Activated CD4-positive, CD25-positive, alpha-beta regulatory T cell treated with anti-CD3 and anti-CD28 coated beads, Interleukin-2, amount 50 U/mL, for 72 hours (primary cell): ENCODE measurements at regions not wholly inside any gene's neighbourhood (a gene's known extent, or its start where the extent isn't known, plus 50 kb on each side); places are given as distances from the start of the nearest gene placed in this dataset.

Experiments
- DNase-seq: peaks from one replicate; pipeline ENCODE4 v3.0.0; 2021

DNA sequence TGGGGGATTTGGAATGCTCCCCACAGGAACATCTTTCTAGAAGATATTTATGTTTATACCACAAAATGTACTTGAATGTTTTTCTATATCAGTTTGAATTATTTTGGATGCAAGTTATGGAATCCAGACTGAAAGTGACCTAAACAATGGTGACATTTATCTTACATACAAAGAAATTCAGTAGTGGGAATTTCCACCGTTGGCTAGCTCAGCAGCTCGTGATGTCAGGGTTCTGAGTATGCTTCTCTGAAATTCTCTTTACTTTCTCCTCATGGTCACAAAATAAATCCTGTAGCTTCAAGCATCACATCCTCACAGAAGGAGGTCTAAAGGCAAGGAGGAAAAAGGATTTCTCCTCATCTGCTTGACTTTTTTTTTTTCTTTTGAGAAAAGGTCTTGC lies 105.3 kb downstream of the AKAIN1 start:
- DNase-seq: no peak

- no peak for DNase-seq
Measured at GRCh38 chr18:5075297-5075696, 121.8 kb downstream of the AKAIN1 start.

DNA sequence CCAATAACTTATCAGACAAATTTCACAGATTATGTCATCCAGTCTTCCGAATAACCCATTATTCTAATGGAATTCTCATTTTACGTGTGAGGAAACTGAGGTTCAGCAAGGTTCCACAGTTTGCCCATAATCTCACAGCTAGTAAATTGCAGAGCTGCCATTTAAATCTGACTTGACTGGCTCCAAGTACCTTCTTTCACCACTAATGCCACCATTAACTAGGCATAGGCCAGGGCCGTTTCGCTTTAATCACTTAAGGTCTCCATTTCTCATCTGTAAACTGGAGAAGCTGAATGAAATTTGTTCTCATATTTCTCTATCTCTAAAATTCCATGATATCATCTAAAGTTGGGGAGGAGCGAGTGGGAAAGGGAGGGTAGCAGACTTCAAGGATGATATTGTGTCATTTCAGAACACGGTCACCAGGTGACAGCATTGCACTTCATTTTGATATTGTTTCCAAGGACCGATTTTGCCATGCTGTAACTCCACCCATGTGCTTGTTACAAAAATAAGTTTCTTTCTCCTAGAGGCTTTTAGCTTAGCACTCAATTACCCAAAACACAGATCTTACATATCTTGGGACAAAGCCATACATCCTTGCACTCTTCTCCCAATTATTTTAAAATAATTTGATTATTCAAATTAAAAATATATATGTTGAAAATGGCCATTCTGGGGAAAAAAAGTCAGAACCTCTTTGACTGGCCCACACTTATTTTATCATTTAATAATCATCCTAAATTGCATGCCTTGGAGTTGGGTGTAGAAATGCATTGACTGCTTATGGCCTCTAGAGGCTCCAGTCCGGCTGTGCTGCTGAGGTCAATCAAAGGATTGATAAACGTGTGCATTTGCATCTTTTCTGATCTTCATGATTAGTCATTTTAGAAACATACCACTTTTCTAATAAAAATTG lies 123.8 kb downstream of the AKAIN1 start:
- DNase-seq: no peak

- DNase-seq: no peak
Measured at GRCh38 chr18:5068851-5069250, 128.2 kb downstream of the AKAIN1 start.

- no peak for DNase-seq
Measured at GRCh38 chr18:5066380-5066977, 130.6 kb downstream of the AKAIN1 start.

DNA sequence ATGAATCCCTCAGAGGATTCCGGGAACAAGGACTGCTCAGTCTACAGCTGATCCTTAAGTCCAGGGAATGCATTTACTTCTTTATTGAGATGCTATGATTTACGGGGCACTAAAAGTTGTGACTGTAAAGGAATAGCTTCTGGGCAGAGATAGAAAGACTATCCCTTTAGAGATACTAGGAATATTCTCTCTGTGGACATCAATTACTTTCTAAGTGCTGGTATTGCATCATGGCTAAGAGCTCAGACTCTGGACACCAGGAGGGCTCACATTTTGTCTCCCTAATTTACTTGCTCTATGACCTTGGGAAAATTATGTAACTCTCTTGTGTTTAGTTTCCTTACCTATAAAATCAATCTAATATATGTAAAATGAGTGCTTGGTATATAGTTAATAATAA lies 131.4 kb downstream of the AKAIN1 start:
- DNase-seq: no peak

DNA sequence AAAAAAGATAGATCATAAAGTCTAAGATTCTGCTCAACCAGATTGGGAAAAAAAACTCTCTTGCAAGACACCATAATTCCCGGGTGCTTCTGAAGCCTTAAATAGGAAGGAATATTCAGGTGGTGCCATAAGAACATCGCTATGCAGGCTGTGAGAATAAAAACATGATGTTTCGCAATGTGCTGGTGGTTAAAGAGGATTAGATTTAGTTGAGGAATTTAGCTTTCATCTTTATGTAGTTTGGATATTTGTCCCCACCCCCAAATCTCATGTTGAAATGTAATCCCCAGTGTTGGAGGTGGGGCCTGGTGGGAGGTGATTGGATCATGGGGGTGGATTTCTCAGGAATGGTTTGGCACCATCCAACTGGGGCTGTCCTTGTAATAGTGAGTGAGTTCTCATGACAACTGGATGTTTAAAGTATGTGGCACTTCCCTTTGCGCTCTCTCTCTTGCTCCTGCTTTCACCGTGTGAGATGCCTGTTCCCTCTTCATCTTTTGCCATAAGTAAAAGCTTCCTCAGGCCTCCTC lies 132.2 kb downstream of the AKAIN1 start:
- DNase-seq: no peak

GRCh38 chr18:5061785-5062184 lies 135.3 kb downstream of the AKAIN1 start:
- DNase-seq: no peak

DNA sequence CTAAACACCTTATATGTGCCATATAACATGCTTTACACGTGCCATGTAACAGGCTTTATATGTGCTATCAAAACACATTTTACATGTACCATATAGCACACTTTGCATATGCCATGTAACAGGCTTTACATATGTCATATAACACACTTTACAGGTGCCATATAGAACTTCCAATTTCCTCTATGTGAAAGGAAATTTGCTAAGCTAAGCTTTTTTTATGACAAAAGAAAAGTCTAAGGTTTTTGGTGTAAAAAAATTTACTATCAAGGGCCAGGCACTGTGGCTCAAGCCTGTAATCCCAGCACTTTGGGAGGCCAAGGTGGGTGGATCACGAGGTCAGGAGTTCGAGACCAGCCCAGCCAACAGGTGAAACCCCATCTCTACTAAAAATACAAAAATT lies 136.5 kb downstream of the AKAIN1 start:
- no peak for DNase-seq

DNA sequence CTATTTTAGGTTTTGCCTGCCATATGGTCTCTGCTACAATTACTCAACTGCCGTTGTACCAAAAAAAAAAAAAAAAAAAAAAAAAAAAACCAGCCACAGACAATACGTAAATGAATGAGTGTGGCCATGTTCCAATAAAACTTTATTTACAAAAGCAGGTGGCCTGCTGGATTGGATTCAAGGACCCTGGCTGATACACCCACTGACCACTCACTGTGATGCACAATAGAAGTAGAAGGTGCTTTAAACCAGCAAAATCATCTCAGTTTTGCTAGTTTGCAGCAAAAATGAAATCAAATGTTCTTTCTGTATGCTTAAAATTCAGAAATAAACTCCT lies 137.4 kb downstream of the AKAIN1 start:
- DNase-seq: no peak

DNA sequence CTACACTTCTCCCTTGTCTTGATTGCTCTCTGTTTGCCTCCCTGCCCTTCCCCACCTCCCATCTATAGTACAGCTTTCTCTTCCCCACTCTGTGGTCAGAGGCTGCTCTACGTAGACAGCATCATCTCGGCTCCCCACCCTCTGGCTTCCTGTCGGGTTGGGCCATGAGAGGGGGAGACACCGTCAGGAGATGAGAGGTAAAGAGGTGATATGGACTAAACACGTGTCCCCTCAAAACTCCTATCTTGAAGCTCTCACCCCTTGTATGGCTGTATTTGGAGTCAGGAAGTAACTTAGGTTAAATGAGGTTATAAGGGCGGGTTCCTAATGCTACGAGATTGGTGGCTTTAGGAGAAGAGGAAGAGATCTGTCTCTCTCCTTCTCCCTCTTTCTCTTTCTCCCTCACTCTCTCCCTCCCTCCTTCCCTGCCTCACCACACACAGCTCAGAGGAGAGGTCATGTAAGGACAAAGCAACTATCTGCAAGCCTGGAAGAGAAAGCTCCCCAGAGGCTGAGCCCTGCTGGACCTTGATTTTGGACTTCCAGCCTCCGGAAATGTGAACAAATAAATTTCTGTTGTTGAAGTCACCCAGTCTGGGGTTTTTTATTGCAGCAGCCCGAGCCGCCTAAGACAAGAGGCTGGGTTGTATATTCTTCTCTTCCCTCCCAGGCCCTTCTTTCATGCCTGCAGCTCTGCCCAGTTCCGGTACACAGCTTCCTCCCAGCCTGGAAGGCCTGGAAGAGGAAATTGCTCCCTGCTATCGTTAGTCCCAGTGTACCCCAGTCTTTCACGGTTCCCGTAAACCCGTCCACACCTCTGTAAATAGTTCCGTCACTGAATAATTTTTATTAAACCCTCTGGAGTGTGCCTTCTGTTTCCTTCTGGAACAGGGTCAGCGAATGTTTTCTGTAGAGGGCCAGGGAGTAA lies 138.0 kb downstream of the AKAIN1 start:
- no peak for DNase-seq

DNA sequence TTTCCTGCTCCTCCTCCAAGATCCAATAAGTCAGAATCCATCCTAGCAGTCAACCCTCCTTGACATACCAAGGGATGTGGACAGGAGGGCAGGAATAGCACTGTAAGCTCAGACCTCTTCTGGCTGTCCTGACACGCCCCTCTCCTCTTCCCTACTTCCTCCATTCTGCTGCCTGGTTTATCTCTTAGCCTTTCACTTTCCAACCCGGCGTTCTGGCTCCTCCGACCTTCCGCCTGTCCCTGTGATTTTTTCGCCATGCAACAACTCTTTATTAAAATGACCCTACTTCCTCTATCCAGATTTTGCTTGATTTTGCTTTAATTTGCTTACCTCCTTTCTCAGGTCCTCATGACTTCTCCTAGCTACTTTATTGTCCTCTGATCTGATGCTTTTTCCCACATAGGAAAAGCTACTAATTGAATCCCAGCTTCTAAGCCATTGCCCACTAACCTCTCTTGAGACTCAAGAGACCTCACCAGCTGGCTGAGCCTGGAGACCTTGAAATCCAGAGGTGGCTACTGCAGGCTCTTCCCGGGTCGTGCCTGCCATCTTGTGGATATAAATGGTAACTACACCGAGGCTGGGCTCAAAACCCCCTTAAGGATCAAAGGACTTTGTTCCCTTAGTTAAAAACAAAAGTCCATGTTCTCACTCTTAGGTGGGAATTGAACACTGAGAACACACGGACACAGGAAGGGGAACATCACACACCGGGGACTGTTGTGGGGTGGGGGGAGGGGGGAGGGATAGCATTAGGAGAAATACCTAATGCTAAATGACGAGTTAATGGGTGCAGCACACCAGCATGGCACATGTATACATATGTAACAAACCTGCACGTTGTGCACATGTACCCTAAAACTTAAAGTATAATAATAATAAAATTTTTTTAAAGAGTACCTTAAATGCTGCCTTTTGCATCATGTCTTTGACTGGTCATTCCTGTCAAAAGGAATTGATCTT lies 139.4 kb downstream of the AKAIN1 start:
- peak; percentile 43 for DNase-seq

DNA sequence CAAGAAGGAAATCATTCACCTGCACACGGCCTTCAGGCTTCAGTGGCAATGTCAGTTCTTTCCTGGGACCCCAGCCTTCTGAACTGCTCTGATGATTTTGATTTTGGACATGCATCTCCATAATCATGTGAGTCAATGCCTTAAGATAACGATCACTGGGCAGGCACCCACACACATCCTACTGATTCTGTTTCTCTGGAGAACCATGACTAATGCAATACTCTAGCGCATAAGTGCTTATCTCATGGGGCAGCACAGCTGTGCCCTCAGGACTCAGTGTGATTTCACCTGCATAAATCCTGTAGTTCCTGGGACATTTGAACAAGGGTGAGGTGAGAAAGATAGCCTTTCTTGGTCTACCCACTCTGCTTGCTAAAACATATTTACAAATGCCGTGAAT lies 144.6 kb downstream of the AKAIN1 start:
- no peak for DNase-seq

DNA sequence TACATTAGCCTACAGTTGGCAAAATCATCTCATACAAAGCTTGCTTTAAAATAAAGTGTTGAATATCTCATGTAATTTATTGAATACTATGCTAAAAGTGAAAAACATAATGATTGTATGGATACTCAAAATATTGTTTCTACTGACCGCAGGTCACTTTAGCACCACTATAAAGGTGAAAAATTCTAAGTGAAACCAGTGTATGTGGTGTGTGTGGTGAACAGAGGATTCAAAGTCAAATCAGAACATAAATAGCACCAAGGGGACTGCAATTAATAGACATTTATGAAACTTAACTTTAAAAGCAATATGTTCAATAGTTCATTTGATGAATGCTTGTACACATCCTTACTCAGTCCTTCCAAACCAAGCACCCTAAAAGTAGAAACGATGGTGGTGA lies 145.8 kb downstream of the AKAIN1 start:
- no peak for DNase-seq

- DNase-seq: no peak
Measured at GRCh38 chr18:5049124-5049523, 147.9 kb downstream of the AKAIN1 start.

GRCh38 chr18:5040476-5040875 lies 156.6 kb downstream of the AKAIN1 start:
- DNase-seq: no peak

- no peak for DNase-seq
Measured at GRCh38 chr18:5036523-5036922, 160.5 kb downstream of the AKAIN1 start.

DNA sequence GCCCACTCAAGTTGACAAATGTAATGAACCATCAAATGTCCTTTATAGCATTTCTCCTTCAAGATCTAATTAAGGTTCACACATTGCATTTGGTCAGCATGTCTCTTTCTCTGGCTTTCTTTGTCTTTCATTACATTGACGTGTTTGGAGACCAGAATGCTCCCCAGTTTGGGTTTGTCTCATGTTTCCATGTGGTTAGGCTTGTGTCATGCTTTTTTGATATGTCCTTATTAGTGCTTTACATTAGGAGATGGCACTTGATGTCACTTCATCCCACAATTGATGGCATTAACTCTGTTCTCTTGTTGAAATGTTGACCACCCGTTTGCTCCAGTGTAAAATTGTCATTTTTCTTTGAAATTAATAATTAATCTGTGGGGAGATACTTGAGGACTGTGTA lies 165.8 kb downstream of the AKAIN1 start:
- no peak for DNase-seq

DNA sequence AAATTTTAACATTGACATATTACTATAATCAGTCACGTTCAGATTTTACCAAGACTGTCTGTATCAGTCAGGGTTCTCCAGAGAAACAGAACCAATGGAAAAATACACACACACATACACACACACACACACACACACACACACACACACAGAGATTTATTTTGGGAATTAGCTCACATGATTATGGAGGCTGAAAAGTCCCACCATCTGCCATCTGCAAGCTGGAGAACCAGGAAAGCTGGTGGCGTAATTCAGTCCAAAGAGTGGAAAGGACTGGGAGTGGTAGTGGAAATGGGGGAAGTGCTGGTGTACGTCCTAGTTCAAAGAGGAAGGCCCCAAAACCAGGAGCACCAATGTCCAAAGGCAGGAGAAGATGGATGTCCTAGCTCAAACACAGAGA lies 166.4 kb downstream of the AKAIN1 start:
- no peak for DNase-seq

DNA sequence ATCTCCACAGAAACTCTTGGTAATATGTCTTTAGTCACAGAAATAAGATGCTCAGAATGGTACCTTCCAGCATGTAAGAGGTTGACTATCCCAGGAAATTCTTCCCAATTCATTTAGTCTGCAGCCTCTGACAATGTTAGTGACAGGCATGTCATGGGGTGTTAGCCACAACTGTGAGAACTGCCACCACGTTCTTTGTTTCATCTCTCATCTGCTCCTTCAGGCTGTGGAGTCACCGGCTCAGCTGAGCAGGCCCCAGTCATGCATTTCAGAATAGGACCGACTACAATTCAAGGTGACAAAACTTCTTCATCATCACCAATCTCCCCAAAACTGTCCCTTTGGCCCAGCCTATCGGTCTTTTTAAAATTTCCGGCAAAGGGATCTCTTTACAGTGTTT lies 167.5 kb downstream of the AKAIN1 start:
- no peak for DNase-seq

- DNase-seq: no peak
Measured at GRCh38 chr18:5024741-5025140, 172.3 kb downstream of the AKAIN1 start.

DNA sequence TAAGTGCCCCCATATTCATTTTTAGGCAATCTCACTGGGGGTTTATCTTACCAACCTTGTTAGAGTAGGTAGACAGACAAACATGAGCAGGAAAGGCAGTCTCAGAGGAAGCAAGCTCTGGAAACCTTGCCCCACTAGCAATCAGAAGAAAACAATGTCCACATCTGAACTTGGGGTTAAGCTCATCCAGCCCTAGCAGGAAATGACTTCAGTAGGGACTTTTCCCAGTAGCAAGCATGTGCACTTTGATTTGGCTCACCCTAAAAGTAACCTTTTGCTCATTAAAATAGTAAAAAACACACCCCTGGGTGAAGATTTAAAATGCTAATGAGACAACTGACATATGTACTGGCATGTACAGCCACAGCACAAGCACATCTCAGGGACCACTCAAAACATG lies 175.5 kb downstream of the AKAIN1 start:
- no peak for DNase-seq
